ENCODE measurements at regions not wholly inside any gene's neighbourhood (a gene's known extent, or its start where the extent isn't known, plus 50 kb on each side); places are given as distances from the start of the nearest gene placed in this dataset.

GRCh38 chr1:203572134-203572625, 54.5 kb upstream of the ATP2B4 start:
- Histone ChIP-seq H3K36me3 (ENCODE audit: control insufficient read depth, insufficient read depth, low read length) (no peaks in the 10 kb centered on the region), H3K4me1 (ENCODE audit: control insufficient read depth, insufficient read depth, low read length) (peaks cover 5% of the 10 kb centered on the region), H3K27ac (ENCODE audit: low read length) (no peak overlapping the region), H3K9me3 (replicated peaks; ENCODE audit: control insufficient read depth, low read depth, low read length) (no peaks in the 10 kb centered on the region), H3K27me3 (ENCODE audit: control insufficient read depth, insufficient read depth, low read length) (no peaks in the 10 kb centered on the region), H3K4me3 (ENCODE audit: low read length) (no peak overlapping the region)
- WGBS (ENCODE audit: insufficient coverage): 35% methylated on average over 6 of the region's 10 CpGs
- peak; percentile 63 for DNase-seq

DNA sequence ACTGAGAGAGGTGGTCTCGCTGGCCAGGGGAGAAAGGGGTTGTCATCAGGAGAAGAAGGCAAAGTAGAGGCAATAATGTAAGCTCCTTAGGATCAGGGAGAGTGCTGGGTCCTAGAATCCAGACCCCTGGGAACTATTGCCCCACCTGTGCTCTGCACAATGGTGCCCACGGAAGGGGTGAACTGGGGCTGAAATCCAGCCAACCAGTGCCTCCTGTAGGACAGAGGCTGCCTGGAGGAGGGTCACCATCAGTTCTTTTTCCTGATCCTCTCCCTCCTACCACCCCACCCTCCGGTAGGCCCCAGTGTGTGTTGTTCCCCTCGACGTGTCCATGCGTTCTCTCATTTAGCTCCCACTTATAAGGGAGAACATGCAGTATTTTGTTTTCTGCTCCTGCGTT, 52.9 kb upstream of the ATP2B4 start:
- Histone ChIP-seq H3K9me3 (replicated peaks; ENCODE audit: control insufficient read depth, low read depth, low read length) (no peaks in the 10 kb centered on the region), H3K36me3 (ENCODE audit: control insufficient read depth, insufficient read depth, low read length) (no peaks in the 10 kb centered on the region), H3K27ac (ENCODE audit: low read length) (no peak overlapping the region), H3K4me3 (ENCODE audit: low read length) (no peak overlapping the region), H3K4me1 (ENCODE audit: control insufficient read depth, insufficient read depth, low read length) (peaks cover 5% of the 10 kb centered on the region), H3K27me3 (ENCODE audit: control insufficient read depth, insufficient read depth, low read length) (no peaks in the 10 kb centered on the region)
- DNase-seq: no peak
- WGBS (ENCODE audit: insufficient coverage): 86% methylated on average over 1 of the region's 7 CpGs
